GM23248 (cell line): ENCODE measurements at regions not wholly inside any gene's neighbourhood (a gene's known extent, or its start where the extent isn't known, plus 50 kb on each side); places are given as distances from the start of the nearest gene placed in this dataset.

Source experiments
- DNase-seq: peaks from one replicate; pipeline ENCODE4 v3.0.0-alpha.2; 2015
- H2AFZ ChIP-seq: fragments of 200-600 bp; sonication (generic); 2 replicates; pipeline ENCODE4 v1.6.1; 2016; ENCODE audit warnings: antibody characterized with exemption
- H3F3A ChIP-seq: fragments of 200-600 bp; sonication (generic); 2 replicates; pipeline ENCODE4 v1.6.1; 2016; ENCODE audit warnings: mild to moderate bottlenecking, antibody characterized with exemption, mixed run types; ENCODE audit not compliant: insufficient read depth
- H3K27ac ChIP-seq: fragments of 200-600 bp; sonication (generic); 2 replicates; pipeline ENCODE4 v1.5.1; 2016; ENCODE audit warnings: mild to moderate bottlenecking
- H3K27me3 ChIP-seq: fragments of 200-600 bp; sonication (generic); replicated peaks from 2 replicates; pipeline ENCODE4 v1.6.1; 2016; ENCODE audit warnings: mild to moderate bottlenecking; ENCODE audit not compliant: insufficient read depth
- H3K36me3 ChIP-seq: fragments of 200-600 bp; sonication (generic); 2 replicates; pipeline ENCODE4 v1.6.1; 2016; ENCODE audit warnings: low read depth, mild to moderate bottlenecking
- H3K4me1 ChIP-seq: fragments of 200-600 bp; sonication (generic); 2 replicates; pipeline ENCODE4 v1.6.1; 2016; ENCODE audit warnings: mild to moderate bottlenecking; ENCODE audit not compliant: insufficient read depth
- H3K4me2 ChIP-seq: fragments of 200-600 bp; sonication (generic); one replicate; pipeline ENCODE4 v1.6.1; 2016; ENCODE audit warnings: mild to moderate bottlenecking; ENCODE audit not compliant: unreplicated experiment
- H3K4me3 ChIP-seq: fragments of 200-600 bp; sonication (generic); 2 replicates; pipeline ENCODE4 v1.5.1; 2016; ENCODE audit warnings: mild to moderate bottlenecking
- H3K79me2 ChIP-seq: fragments of 200-600 bp; sonication (generic); 2 replicates; pipeline ENCODE4 v1.6.1; 2016; ENCODE audit warnings: mild to moderate bottlenecking; ENCODE audit not compliant: insufficient read depth
- H3K9ac ChIP-seq: fragments of 200-600 bp; sonication (generic); 2 replicates; pipeline ENCODE4 v1.6.1; 2016; ENCODE audit warnings: mild to moderate bottlenecking
- H3K9me2 ChIP-seq: fragments of 200-600 bp; sonication (generic); 2 replicates; pipeline ENCODE4 v1.6.1; 2016; ENCODE audit warnings: mixed run types, mild to moderate bottlenecking, moderate library complexity; ENCODE audit not compliant: insufficient read depth
- H3K9me3 ChIP-seq: fragments of 200-600 bp; sonication (generic); one replicate; pipeline ENCODE4 v1.6.1; 2017; ENCODE audit warnings: low read depth
- H4K20me1 ChIP-seq: fragments of 200-600 bp; sonication (generic); 2 replicates; pipeline ENCODE4 v1.6.0; 2016; ENCODE audit not compliant: insufficient read depth
- EZH2 ChIP-seq: fragments of 200-600 bp; sonication (generic); IDR thresholded peaks from 2 replicates; pipeline ENCODE4 v1.6.1; 2018; ENCODE audit warnings: antibody characterized with exemption, mild to moderate bottlenecking; ENCODE audit not compliant: insufficient read depth, poor library complexity, severe bottlenecking
- EZH2phosphoT487 ChIP-seq: fragments of 200-600 bp; sonication (generic); IDR thresholded peaks from 2 replicates; pipeline ENCODE4 v1.6.1; 2018; ENCODE audit warnings: antibody characterized with exemption, moderate library complexity, mild to moderate bottlenecking, low read depth; ENCODE audit not compliant: insufficient read depth
- WGBS, 2 experiments: methylation state at CpG; one replicate each; pipeline ENCODE4 v1.1.6; 2015 to 2017; ENCODE audit warnings: low lambda C conversion rate in 2 of 2, low coverage in 1 of 2; ENCODE audit errors: missing lambda C conversion rate in 2 of 2; 5-methylcytosine and 5-hydroxymethylcytosine counted together
- in situ Hi-C: fragments of 300-500 bp; cut with MboI; formaldehyde crosslinking; loops from 2 replicates; pipeline ENCODE4 v1.15.0; 2020

- Histone ChIP-seq H3K4me3 (no peak overlapping the region), H3K9ac (no peak overlapping the region), H3K36me3 (no peaks in the 10 kb centered on the region), H3K9me3 (no peaks in the 10 kb centered on the region), H3F3A (no peaks in the 10 kb centered on the region), H3K27ac (no peak overlapping the region), H3K27me3 (peaks cover 16% of the 10 kb centered on the region), H3K9me2 (no peaks in the 10 kb centered on the region), H3K4me2 (no peak overlapping the region), H3K79me2 (no peaks in the 10 kb centered on the region), H3K4me1 (no peaks in the 10 kb centered on the region), H4K20me1 (no peaks in the 10 kb centered on the region), H2AFZ (no peak overlapping the region)
- WGBS, 2 experiments, result 72 to 85% methylated on average over 3 of the region's 3 CpGs
- in situ Hi-C loops, result no loop called here
- no peak for DNase-seq
- TF ChIP-seq EZH2, result no peak
- no peak for TF ChIP-seq EZH2phosphoT487
Observed at GRCh38 chr16:80033783-80034468, 433.4 kb upstream of the MAF start.

- 80 to 81% methylated on average over 8 of the region's 8 CpGs for WGBS, 2 experiments
- in situ Hi-C loops, result no loop called here
Observed at GRCh38 chr16:80029761-80030481, 429.4 kb upstream of the MAF start.

GRCh38 chr16:80029381-80029630 is 428.8 kb upstream of the MAF start:
- Histone ChIP-seq H3K36me3 (no peaks in the 10 kb centered on the region), H3K9me3 (no peaks in the 10 kb centered on the region), H3K4me2 (no peak overlapping the region), H3K9me2 (no peaks in the 10 kb centered on the region; the same call in 1 of the 2 replicates), H3K27me3 (no peaks in the 10 kb centered on the region), H4K20me1 (no peaks in the 10 kb centered on the region), H3K4me1 (peaks cover 10% of the 10 kb centered on the region), H3K27ac (no peak overlapping the region), H3K4me3 (no peak overlapping the region), H3K79me2 (no peaks in the 10 kb centered on the region), H3F3A (peaks cover 9% of the 10 kb centered on the region; the same call in 1 of the 2 replicates), H2AFZ (no peak overlapping the region), H3K9ac (no peak overlapping the region)
- WGBS, 2 experiments, result 67 to 69% methylated on average over 2 of the region's 2 CpGs
- in situ Hi-C loops, result no loop called here
- TF ChIP-seq EZH2, result no peak
- no peak for TF ChIP-seq EZH2phosphoT487
- DNase-seq, result no peak

More at GRCh38 chr16:80029761-80030481, 429.4 kb upstream of the MAF start:
- no peak for DNase-seq
- H3K27ac ChIP-seq, result no peak overlapping the region
- H3K79me2 ChIP-seq, result no peaks in the 10 kb centered on the region
- H3K9me3 ChIP-seq, result no peaks in the 10 kb centered on the region
- no peak overlapping the region for H2AFZ ChIP-seq
- H3K9ac ChIP-seq, result no peak overlapping the region
- H3K4me3 ChIP-seq, result no peak overlapping the region
- no peaks in the 10 kb centered on the region for H3K36me3 ChIP-seq
- TF ChIP-seq EZH2, result no peak
- TF ChIP-seq EZH2phosphoT487, result no peak
- H4K20me1 ChIP-seq, result no peaks in the 10 kb centered on the region
- H3F3A ChIP-seq, result peaks cover 6% of the 10 kb centered on the region; the same call in 1 of the 2 replicates
- H3K27me3 ChIP-seq, result no peaks in the 10 kb centered on the region
- H3K4me1 ChIP-seq, result peaks cover 10% of the 10 kb centered on the region
- H3K9me2 ChIP-seq, result no peaks in the 10 kb centered on the region; the same call in 1 of the 2 replicates
- H3K4me2 ChIP-seq, result no peak overlapping the region

- Histone ChIP-seq H3K27ac (no peak overlapping the region), H3K4me1 (peaks cover 12% of the 10 kb centered on the region), H3K9me3 (no peaks in the 10 kb centered on the region), H2AFZ (no peak overlapping the region), H3K27me3 (no peaks in the 10 kb centered on the region), H3K4me2 (no peak overlapping the region), H3K36me3 (no peaks in the 10 kb centered on the region), H3F3A (peaks cover 14% of the 10 kb centered on the region; the same call in 1 of the 2 replicates), H4K20me1 (no peaks in the 10 kb centered on the region), H3K79me2 (no peaks in the 10 kb centered on the region), H3K9ac (no peak overlapping the region), H3K4me3 (no peak overlapping the region), H3K9me2 (no peaks in the 10 kb centered on the region; the same call in 1 of the 2 replicates)
- no peak for TF ChIP-seq EZH2
- no peak for TF ChIP-seq EZH2phosphoT487
- in situ Hi-C loops, result no loop called here
- 81 to 84% methylated on average over 5 of the region's 5 CpGs for WGBS, 2 experiments
- DNase-seq, result no peak
Observed at GRCh38 chr16:80028581-80029380, 428.2 kb upstream of the MAF start.
